HCT116 (cell line): ENCODE measurements at regions not wholly inside any gene's neighbourhood (a gene's known extent, or its start where the extent isn't known, plus 50 kb on each side); places are given as distances from the start of the nearest gene placed in this dataset.

ENCODE experiments used
- ATAC-seq: fragments of 200-7000 bp; cut with Tn5 transposase; 2 replicates; pipeline ENCODE4 v1.9.1; 2020; ENCODE audit warnings: mild to moderate bottlenecking, moderate library complexity
- BruUV-seq: library from RNA; stranded (reverse); fragments of 400-500 nt; replicated peaks from 2 replicates; lab custom pipeline; 2021; lab: Mats Ljungman, UMichigan
- CTCF ChIA-PET: fragments of 300-600 bp; sonication (Branson Sonifier 250); formaldehyde crosslinking; loops from one replicate; lab custom pipeline; 2021; ENCODE audit warnings: antibody characterized with exemption; lab: Charles Lee
- POLR2A ChIA-PET: fragments of 300-600, 350-600 bp; sonication (Branson Sonifier 250); formaldehyde crosslinking; loops from one replicate; lab custom pipeline; 2021; ENCODE audit warnings: antibody characterized with exemption; lab: Charles Lee
- RAD21 ChIA-PET, 2 experiments: fragments of 300-600 bp; sonication (Branson Sonifier 250); formaldehyde crosslinking; loops; one replicate each; lab custom pipeline; 2023; ENCODE audit warnings: low total read pairs in 2 of 2; ENCODE audit not compliant: uncharacterized antibody in 2 of 2, unreplicated experiment in 2 of 2, low non-redundant PET in 1 of 2; lab: Charles Lee
- DNase-seq: peaks from one replicate; pipeline ENCODE4 v3.0.0-alpha.2; 2010; ENCODE audit warnings: low read depth, low spot score
- H2AFZ ChIP-seq: fragments of 200-600 bp; shearing (Covaris generic), sonication (generic); 2 replicates; pipeline ENCODE4 v1.6.1; 2017; ENCODE audit warnings: low read depth, mixed run types, mixed read lengths, antibody characterized with exemption, low read length; ENCODE audit not compliant: poor library complexity, severe bottlenecking
- H3K27ac ChIP-seq: 2 replicates; pipeline ENCODE4 v1.5.1; 2012; ENCODE audit warnings: low read depth, low read length
- H3K27me3 ChIP-seq: fragments of 200-600 bp; sonication (generic); 2 replicates; pipeline ENCODE4 v1.6.1; 2016; ENCODE audit warnings: mixed run types, low read length, mixed read lengths; ENCODE audit not compliant: insufficient read depth
- H3K36me3 ChIP-seq, 2 experiments: fragments of 200-500 bp in 1 of 2; fragments of 200-600 bp in 1 of 2; sonication (Bioruptor generic) in 1 of 2; sonication (generic) in 1 of 2; 2 replicates each; pipeline versions ENCODE4 v1.5.1 to v1.6.1; 2014 to 2016; ENCODE audit warnings: low read length in 2 of 2, inconsistent platforms in 1 of 2, mixed read lengths in 1 of 2, mixed run types in 1 of 2; ENCODE audit not compliant: insufficient read depth in 2 of 2, control insufficient read depth in 1 of 2
- H3K4me1 ChIP-seq, 2 experiments: fragments of 200-600 bp in 1 of 2; sonication (generic) in 1 of 2; 2 replicates each; pipeline versions ENCODE4 v1.5.1 to v1.6.1; 2012 to 2017; ENCODE audit warnings: low read length in 2 of 2, inconsistent platforms in 1 of 2, mild to moderate bottlenecking in 1 of 2, mixed read lengths in 1 of 2, mixed run types in 1 of 2, moderate library complexity in 1 of 2; ENCODE audit not compliant: insufficient read depth in 2 of 2, control insufficient read depth in 1 of 2
- H3K4me2 ChIP-seq: fragments of 200-600 bp; sonication (generic); 2 replicates; pipeline ENCODE4 v1.6.1; 2017; ENCODE audit warnings: mixed run types, low read length, mixed read lengths
- H3K4me3 ChIP-seq, 2 experiments: fragments of 200-600 bp in 1 of 2; sonication (generic) in 1 of 2; replicated peaks in 1 of 2; 2 replicates each; pipeline ENCODE4 v1.5.1; 2011 to 2016; ENCODE audit warnings: low read length in 2 of 2, control low read depth in 1 of 2, low read depth in 1 of 2, mild to moderate bottlenecking in 1 of 2, mixed read lengths in 1 of 2, mixed run types in 1 of 2
- H3K79me2 ChIP-seq: fragments of 200-600 bp; sonication (generic); 2 replicates; pipeline ENCODE4 v1.6.1; 2017; ENCODE audit warnings: mild to moderate bottlenecking, mixed run types, low read length, moderate library complexity, mixed read lengths; ENCODE audit not compliant: insufficient read depth
- H3K9ac ChIP-seq: fragments of 200-600 bp; sonication (generic); 2 replicates; pipeline ENCODE4 v1.6.1; 2016; ENCODE audit warnings: low read length, mixed read lengths
- H3K9me2 ChIP-seq: fragments of 200-600 bp; sonication (generic), shearing (Covaris generic); 2 replicates; pipeline ENCODE4 v1.6.1; 2017; ENCODE audit warnings: mixed run types, mild to moderate bottlenecking, moderate library complexity; ENCODE audit not compliant: insufficient read depth
- H3K9me3 ChIP-seq, 2 experiments: fragments of 200-500 bp in 1 of 2; fragments of 200-600 bp in 1 of 2; sonication (Bioruptor generic) in 1 of 2; sonication (generic) in 1 of 2; 2 replicates each; pipeline ENCODE4 v1.6.1; 2014 to 2017; ENCODE audit warnings: low read length in 2 of 2, mixed read lengths in 2 of 2, inconsistent platforms in 1 of 2, low read depth in 1 of 2, mild to moderate bottlenecking in 1 of 2, mixed run types in 1 of 2, moderate library complexity in 1 of 2; ENCODE audit not compliant: control insufficient read depth in 1 of 2, insufficient read depth in 1 of 2
- H4K20me1 ChIP-seq: fragments of 200-600 bp; sonication (generic), shearing (Covaris generic); 2 replicates; pipeline ENCODE4 v1.6.1; 2017; ENCODE audit warnings: mixed run types, mild to moderate bottlenecking, moderate library complexity; ENCODE audit not compliant: insufficient read depth
- ATF3 ChIP-seq: IDR thresholded peaks from 2 replicates; pipeline ENCODE4 v1.6.1; 2012
- CEBPB ChIP-seq: IDR thresholded peaks from 2 replicates; pipeline ENCODE4 v1.6.1; 2012; ENCODE audit warnings: low read depth
- EZH2 ChIP-seq: fragments of 200-600 bp; sonication (generic); IDR thresholded peaks from 2 replicates; pipeline ENCODE4 v1.6.1; 2017; ENCODE audit warnings: antibody characterized with exemption, mixed run types
- EZH2phosphoT487 ChIP-seq: fragments of 200-600 bp; IDR thresholded peaks from 2 replicates; pipeline ENCODE4 v1.6.1; 2018; ENCODE audit warnings: antibody characterized with exemption, borderline replicate concordance
- JUND ChIP-seq: IDR thresholded peaks from 2 replicates; pipeline ENCODE4 v1.6.1; 2012
- MAX ChIP-seq: IDR thresholded peaks from 2 replicates; pipeline ENCODE4 v1.6.1; 2012
- POLR2A ChIP-seq: IDR thresholded peaks from 2 replicates; pipeline ENCODE4 v1.7.0; 2011; ENCODE audit warnings: borderline replicate concordance; ENCODE audit not compliant: insufficient read depth, insufficient read length; ENCODE audit errors: extremely low read depth
- RAD21 ChIP-seq: IDR thresholded peaks from 2 replicates; pipeline ENCODE4 v1.6.1; 2012; ENCODE audit warnings: low read depth, mild to moderate bottlenecking
- REST ChIP-seq: IDR thresholded peaks from 2 replicates; pipeline ENCODE4 v1.6.1; 2012; ENCODE audit warnings: low read depth
- SP1 ChIP-seq: IDR thresholded peaks from 2 replicates; pipeline ENCODE4 v1.6.1; 2012; ENCODE audit warnings: low read depth
- TCF7L2 ChIP-seq: IDR thresholded peaks from 2 replicates; pipeline ENCODE4 v1.7.0; 2011; ENCODE audit warnings: borderline replicate concordance, inconsistent platforms; ENCODE audit not compliant: insufficient read depth, insufficient read length; ENCODE audit errors: extremely low read depth
- YY1 ChIP-seq: IDR thresholded peaks from 2 replicates; pipeline ENCODE4 v1.6.1; 2011; ENCODE audit warnings: low read length, low read depth, moderate library complexity, mild to moderate bottlenecking; ENCODE audit not compliant: insufficient replicate concordance; ENCODE audit errors: extremely low read depth
- ZBTB33 ChIP-seq: IDR thresholded peaks from 2 replicates; pipeline ENCODE4 v1.6.1; 2011; ENCODE audit warnings: mild to moderate bottlenecking, low read length, moderate library complexity; ENCODE audit not compliant: insufficient replicate concordance; ENCODE audit errors: extremely low read depth
- ZFX ChIP-seq: fragments of 450-650 bp; IDR thresholded peaks from 2 replicates; pipeline ENCODE4 v1.6.1; 2017
- intact Hi-C: fragments of 100-400 bp; cut with micrococcal nuclease; formaldehyde crosslinking; loops from 2 replicates; pipeline ENCODE4 v1.10.0; 2022

GRCh38 chr9:88828492-88828974 lies 162.7 kb upstream of the S1PR3 start (continued):
- no peak for TF ChIP-seq TCF7L2
- TF ChIP-seq JUND: no peak
- TF ChIP-seq MAX: no peak
- no peak for TF ChIP-seq CEBPB
- no peak for TF ChIP-seq EZH2phosphoT487
- no peak for TF ChIP-seq ATF3
- no peak for TF ChIP-seq YY1
- no peak for TF ChIP-seq ZBTB33
- no peak for TF ChIP-seq SP1
- no peak for TF ChIP-seq POLR2A
- TF ChIP-seq ZFX: no peak

GRCh38 chr9:88829276-88829675 lies 162.0 kb upstream of the S1PR3 start:
- no peaks in the 10 kb centered on the region for H3K9me2 ChIP-seq
- H3K4me3 ChIP-seq: no peak overlapping the region
- H4K20me1 ChIP-seq: no peaks in the 10 kb centered on the region
- ChIA-PET CTCF (no interaction called here), POLR2A (no interaction called here), RAD21 (no interaction called here)
- DNase-seq (no peak), ATAC-seq (no peak)
- H3K9ac ChIP-seq: no peak overlapping the region
- no peaks in the 10 kb centered on the region for H3K79me2 ChIP-seq
- no peaks in the 10 kb centered on the region for H3K36me3 ChIP-seq
- no TSS peak for BruUV-seq
- no peak overlapping the region for H3K4me2 ChIP-seq
- no peak overlapping the region for H2AFZ ChIP-seq
- intact Hi-C loops: no loop called here
- H3K9me3 ChIP-seq: no peaks in the 10 kb centered on the region
- H3K27ac ChIP-seq: no peak overlapping the region
- peaks cover 4% of the 10 kb centered on the region; the same call in 1 of the 2 replicates for H3K27me3 ChIP-seq
- H3K4me1 ChIP-seq: no peaks in the 10 kb centered on the region
- TF ChIP-seq REST (no peak), JUND (no peak), RAD21 (no peak), SP1 (no peak), MAX (no peak), ZBTB33 (no peak), TCF7L2 (no peak), CEBPB (no peak), EZH2 (no peak), ZFX (no peak), EZH2phosphoT487 (no peak)
